ENCODE measurements at regions not wholly inside any gene's neighbourhood (a gene's known extent, or its start where the extent isn't known, plus 50 kb on each side); places are given as distances from the start of the nearest gene placed in this dataset.

DNA sequence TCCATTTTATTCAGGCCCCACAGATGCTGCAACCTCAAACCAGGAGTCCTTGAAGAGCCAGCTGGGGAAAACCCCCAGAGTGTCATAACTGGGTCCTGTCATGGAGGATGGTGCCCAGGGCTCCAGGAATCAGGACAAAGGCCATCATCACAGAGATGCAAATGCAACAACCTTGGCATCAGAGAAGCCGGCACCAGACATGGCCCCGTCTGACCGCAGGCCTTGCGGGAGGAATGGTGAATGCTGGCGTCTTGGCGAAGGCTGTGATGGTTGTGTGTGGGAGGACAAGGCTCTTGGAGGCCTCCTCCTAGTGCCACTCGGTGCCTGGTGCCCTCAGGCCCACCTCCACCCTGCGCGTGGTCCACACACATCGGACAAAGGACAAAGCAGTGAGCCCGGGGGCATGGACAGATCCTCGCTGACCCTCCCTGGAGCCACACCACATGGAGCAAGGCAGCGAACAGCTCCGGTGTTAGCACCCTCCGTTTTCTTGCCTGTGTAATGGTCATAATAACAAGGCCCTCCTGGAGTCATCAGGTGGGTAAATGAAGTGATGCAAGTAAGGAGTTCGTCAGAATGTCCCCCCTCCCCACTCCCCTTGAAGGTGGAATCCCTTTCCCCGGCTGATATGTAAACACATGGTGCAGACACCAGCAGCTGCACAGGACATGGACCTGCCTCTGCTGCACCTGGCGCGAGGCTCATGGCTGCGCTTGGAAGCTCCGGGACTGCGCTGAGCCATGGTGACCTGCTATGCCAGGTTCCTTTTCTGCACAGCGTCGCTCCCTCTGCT lies 380.7 kb downstream of the IRX2 start:
- TF ChIP-seq, protein P1, sequence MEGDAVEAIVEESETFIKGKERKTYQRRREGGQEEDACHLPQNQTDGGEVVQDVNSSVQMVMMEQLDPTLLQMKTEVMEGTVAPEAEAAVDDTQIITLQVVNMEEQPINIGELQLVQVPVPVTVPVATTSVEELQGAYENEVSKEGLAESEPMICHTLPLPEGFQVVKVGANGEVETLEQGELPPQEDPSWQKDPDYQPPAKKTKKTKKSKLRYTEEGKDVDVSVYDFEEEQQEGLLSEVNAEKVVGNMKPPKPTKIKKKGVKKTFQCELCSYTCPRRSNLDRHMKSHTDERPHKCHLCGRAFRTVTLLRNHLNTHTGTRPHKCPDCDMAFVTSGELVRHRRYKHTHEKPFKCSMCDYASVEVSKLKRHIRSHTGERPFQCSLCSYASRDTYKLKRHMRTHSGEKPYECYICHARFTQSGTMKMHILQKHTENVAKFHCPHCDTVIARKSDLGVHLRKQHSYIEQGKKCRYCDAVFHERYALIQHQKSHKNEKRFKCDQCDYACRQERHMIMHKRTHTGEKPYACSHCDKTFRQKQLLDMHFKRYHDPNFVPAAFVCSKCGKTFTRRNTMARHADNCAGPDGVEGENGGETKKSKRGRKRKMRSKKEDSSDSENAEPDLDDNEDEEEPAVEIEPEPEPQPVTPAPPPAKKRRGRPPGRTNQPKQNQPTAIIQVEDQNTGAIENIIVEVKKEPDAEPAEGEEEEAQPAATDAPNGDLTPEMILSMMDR (IDR thresholded peaks at IDR 0.05; ENCODE audit: low read depth, low read length): no peak

DNA sequence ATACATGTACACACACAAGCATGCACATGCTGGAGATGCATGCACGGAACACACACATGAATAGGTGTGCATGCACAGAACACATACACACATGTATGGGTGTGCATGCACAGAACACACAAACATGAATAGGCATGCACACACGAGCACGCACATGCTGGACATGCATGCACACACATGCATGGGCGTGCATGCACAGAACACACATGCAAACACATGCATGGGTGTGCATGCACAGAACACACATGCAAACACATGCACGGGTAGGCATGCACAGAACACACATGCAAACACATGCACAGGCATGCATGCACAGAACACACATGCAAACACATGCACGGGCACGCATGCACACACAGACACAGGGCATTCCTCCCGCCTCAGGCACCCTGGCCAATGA lies 382.3 kb downstream of the IRX2 start:
- in situ Hi-C loops (cut with HindIII; ENCODE audit: low sequenced_read_pairs): no loop called here
- no peak for DNase-seq (ENCODE audit: low read depth, low spot score)
- TF ChIP-seq, protein P1 (IDR thresholded peaks at IDR 0.05; ENCODE audit: low read depth, low read length): no peak
- H3K4me3 ChIP-seq (ENCODE audit: low read depth, low read length): no peak overlapping the region

More for the DNA sequence above, 380.7 kb downstream of the IRX2 start:
- no peak overlapping the region for H3K4me3 ChIP-seq (ENCODE audit: low read depth, low read length)
- in situ Hi-C loops (cut with HindIII; ENCODE audit: low sequenced_read_pairs): no loop called here
- no peak for DNase-seq (ENCODE audit: low read depth, low spot score)

DNA sequence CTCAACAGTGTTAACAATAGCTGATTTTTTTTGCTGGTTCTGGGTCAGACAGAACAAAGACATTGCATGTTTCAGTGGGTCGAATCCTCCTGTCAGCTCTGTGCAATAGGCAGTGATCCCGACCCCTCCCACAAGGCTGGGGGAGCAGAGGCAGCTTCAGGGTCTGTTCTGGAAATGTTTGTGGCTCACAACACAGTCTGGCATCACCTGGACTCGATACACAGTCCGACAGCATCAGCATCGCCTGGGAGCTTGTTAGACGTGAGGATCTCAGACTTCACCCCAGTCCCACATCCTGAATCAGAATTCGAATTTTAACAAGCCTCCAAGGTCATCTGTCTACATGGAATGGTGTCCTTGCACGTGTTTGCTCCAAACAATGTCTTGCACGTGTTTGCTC lies 384.7 kb downstream of the IRX2 start:
- TF ChIP-seq, protein P1 (IDR thresholded peaks at IDR 0.05; ENCODE audit: low read depth, low read length): no peak
- in situ Hi-C loops (cut with HindIII; ENCODE audit: low sequenced_read_pairs): no loop called here

DNA sequence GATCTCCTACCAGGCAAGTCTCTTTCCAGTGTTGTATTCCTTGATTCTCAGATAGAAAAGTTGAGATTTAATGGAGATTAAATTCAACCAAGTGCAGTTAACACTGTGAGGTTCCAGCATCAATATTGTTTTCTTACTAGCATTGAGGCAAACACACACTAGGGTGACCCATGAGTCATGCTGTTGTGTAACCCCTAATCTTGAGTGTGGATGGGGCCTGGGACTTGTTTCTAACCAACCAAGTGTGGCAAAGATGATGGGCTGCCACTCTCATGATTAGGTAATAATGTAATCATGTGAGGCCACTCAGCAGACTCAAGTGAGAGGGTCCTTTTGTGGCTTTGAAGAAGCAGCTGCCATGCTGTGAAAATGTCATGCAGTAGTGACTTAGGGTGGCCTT lies 394.2 kb downstream of the IRX2 start:
- in situ Hi-C loops (cut with HindIII; ENCODE audit: low sequenced_read_pairs): no loop called here
- TF ChIP-seq, protein P1 (IDR thresholded peaks at IDR 0.05; ENCODE audit: low read depth, low read length): no peak

More for the DNA sequence above, 384.7 kb downstream of the IRX2 start:
- H3K4me3 ChIP-seq (ENCODE audit: low read depth, low read length): no peak overlapping the region
- DNase-seq (ENCODE audit: low read depth, low spot score): no peak

DNA sequence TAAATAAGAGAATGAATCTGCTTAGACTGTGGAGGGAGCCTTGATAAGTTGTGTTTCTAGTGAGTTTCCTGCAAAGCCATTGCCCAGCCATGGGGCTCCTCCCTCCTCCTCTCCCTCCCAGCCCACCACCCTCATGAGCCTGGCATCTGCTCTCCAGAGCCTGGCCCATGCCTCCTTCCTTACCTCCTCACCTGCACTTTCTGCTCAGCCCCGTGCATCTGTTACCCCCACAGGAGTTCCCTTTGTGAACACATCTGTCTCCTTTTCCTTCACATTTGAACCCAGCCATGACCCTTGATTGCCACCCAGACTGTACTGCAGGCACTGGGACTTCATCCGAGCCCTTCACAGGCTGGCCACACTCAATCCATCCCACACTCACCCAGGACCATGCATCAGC lies 395.6 kb downstream of the IRX2 start:
- in situ Hi-C loops (cut with HindIII; ENCODE audit: low sequenced_read_pairs): no loop called here
- no peak overlapping the region for H3K4me3 ChIP-seq (ENCODE audit: low read depth, low read length)
- DNase-seq (ENCODE audit: low read depth, low spot score): no peak
- TF ChIP-seq, protein P1 (IDR thresholded peaks at IDR 0.05; ENCODE audit: low read depth, low read length): no peak

More for the DNA sequence above, 394.2 kb downstream of the IRX2 start:
- H3K4me3 ChIP-seq (ENCODE audit: low read depth, low read length): no peak overlapping the region
- no peak for DNase-seq (ENCODE audit: low read depth, low spot score)

DNA sequence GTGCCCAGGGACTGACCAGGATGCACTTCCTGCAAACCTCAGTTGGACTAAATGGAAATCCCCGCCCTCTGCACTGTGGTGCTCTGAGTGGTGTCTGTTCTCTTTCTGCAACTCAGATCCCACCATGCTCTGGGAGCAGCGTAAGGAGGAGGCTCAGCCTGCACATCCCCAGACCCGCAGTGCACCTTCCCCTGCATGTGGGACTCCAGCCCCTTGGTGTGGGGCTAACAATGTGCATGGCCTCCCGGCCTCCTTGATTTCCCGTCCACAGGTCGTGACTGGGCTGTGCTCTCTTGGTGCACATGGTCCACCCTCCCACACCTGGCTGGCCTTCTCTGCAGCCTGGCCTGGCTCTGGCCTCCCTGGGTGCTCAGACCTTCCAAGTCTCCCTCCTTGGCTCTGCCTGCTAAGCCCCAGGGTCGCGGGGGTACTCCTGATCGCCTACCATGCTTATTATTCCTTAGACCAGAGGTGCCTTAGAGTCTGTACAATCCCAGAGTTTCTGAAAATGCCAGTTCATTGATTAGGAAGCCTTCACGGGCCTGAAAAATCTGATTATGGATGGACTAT lies 397.5 kb downstream of the IRX2 start:
- no peak overlapping the region for H3K4me3 ChIP-seq (ENCODE audit: low read depth, low read length)
- TF ChIP-seq, protein P1 (IDR thresholded peaks at IDR 0.05; ENCODE audit: low read depth, low read length): no peak
- in situ Hi-C loops (cut with HindIII; ENCODE audit: low sequenced_read_pairs): no loop called here
- no peak for DNase-seq (ENCODE audit: low read depth, low spot score)

Data from astrocyte of the spinal cord (primary cell).